OCI-LY1 (cell line): ENCODE measurements at regions not wholly inside any gene's neighbourhood (a gene's known extent, or its start where the extent isn't known, plus 50 kb on each side); places are given as distances from the start of the nearest gene placed in this dataset.

Experiments
- CTCF ChIP-seq: fragments of 200-600 bp; sonication (generic), shearing (Covaris generic); IDR thresholded peaks from 2 replicates; pipeline ENCODE4 v1.5.1; 2017; ENCODE audit warnings: mild to moderate bottlenecking, antibody characterized with exemption, low read length, moderate library complexity, mixed read lengths
- EZH2 ChIP-seq: fragments of 200-600 bp; sonication (generic), shearing (Covaris generic); IDR thresholded peaks from 2 replicates; pipeline ENCODE4 v1.8.0; 2017; ENCODE audit warnings: borderline replicate concordance, mixed run types, mild to moderate bottlenecking, antibody characterized with exemption, low read length, moderate library complexity, mixed read lengths

DNA sequence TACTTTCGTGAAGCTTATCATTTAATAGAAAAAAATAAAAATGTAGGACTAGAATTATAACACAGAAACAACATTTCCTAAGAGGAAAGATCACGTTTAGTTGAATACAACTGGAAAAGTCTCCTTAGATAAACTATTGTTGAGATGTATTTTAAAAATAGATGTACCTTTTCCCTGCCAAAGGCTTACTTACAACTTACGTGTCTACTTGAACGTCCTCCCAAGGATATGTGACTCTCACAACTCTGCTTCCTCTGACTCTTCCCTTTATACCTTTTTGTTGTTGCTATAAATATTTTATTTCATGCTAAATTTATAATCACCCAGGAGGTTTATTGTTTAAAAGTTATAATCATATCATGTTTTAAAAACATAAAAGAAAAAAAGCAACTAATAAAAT lies 908.0 kb upstream of the ROBO1 start:
- TF ChIP-seq CTCF (no peak), EZH2 (no peak)
